ENCODE measurements at regions not wholly inside any gene's neighbourhood (a gene's known extent, or its start where the extent isn't known, plus 50 kb on each side); places are given as distances from the start of the nearest gene placed in this dataset.
"Not testable (repeated sequence)": the region's sequence is repeated elsewhere in the genome, so short reads cannot be mapped to it uniquely, and the experiment has no call there.

- no peak for DNase-seq (ENCODE audit: low read depth)
- TF ChIP-seq CTCF (IDR thresholded peaks at IDR 0.05; ENCODE audit: control insufficient read depth, extremely low read depth, insufficient read depth), result peak; percentile 41
- no peak overlapping the region for H3K4me3 ChIP-seq (ENCODE audit: low read depth, low read length)
These were observed 359.2 kb downstream of the RRAGC start for GRCh38 chr1:38500352-38500751.

GRCh38 chr1:38498686-38499085 lies 360.9 kb downstream of the RRAGC start:
- TF ChIP-seq CTCF (IDR thresholded peaks at IDR 0.05; ENCODE audit: control insufficient read depth, extremely low read depth, insufficient read depth), result no peak
- DNase-seq (ENCODE audit: low read depth), result no peak
- no peak overlapping the region for H3K4me3 ChIP-seq (ENCODE audit: low read depth, low read length)

- no peak for TF ChIP-seq CTCF (IDR thresholded peaks at IDR 0.05; ENCODE audit: control insufficient read depth, extremely low read depth, insufficient read depth)
- no peak for DNase-seq (ENCODE audit: low read depth)
- no peak overlapping the region for H3K4me3 ChIP-seq (ENCODE audit: low read depth, low read length)
These were observed 361.5 kb downstream of the RRAGC start for GRCh38 chr1:38497921-38498656.

GRCh38 chr1:38493306-38493705 lies 366.3 kb downstream of the RRAGC start:
- not testable (repeated sequence) for DNase-seq (ENCODE audit: low read depth); H3K4me3 ChIP-seq (ENCODE audit: low read depth, low read length)

- peak; percentile 7 for DNase-seq (ENCODE audit: low read depth)
- no peak overlapping the region for H3K4me3 ChIP-seq (ENCODE audit: low read depth, low read length)
- peak; percentile 58 for TF ChIP-seq CTCF (IDR thresholded peaks at IDR 0.05; ENCODE audit: control insufficient read depth, extremely low read depth, insufficient read depth)
These were observed 369.7 kb downstream of the RRAGC start for GRCh38 chr1:38489844-38490270.

GRCh38 chr1:38488162-38488898 lies 371.2 kb downstream of the RRAGC start:
- DNase-seq (ENCODE audit: low read depth), result no peak
- no peak for TF ChIP-seq CTCF (IDR thresholded peaks at IDR 0.05; ENCODE audit: control insufficient read depth, extremely low read depth, insufficient read depth)
- H3K4me3 ChIP-seq (ENCODE audit: low read depth, low read length), result no peak overlapping the region

GRCh38 chr1:38487396-38487795 lies 372.2 kb downstream of the RRAGC start:
- no peak overlapping the region for H3K4me3 ChIP-seq (ENCODE audit: low read depth, low read length)
- DNase-seq (ENCODE audit: low read depth), result no peak
- no peak for TF ChIP-seq CTCF (IDR thresholded peaks at IDR 0.05; ENCODE audit: control insufficient read depth, extremely low read depth, insufficient read depth)
